Osteocyte (in vitro differentiated cells): ENCODE measurements at regions not wholly inside any gene's neighbourhood (a gene's known extent, or its start where the extent isn't known, plus 50 kb on each side); places are given as distances from the start of the nearest gene placed in this dataset.

Experiments
- DNase-seq: peaks from one replicate; pipeline ENCODE4 v3.0.0; 2021; ENCODE audit warnings: mixed read lengths; ENCODE audit not compliant: unreplicated experiment; ENCODE audit errors: extremely low spot score
- H3K27ac Mint-ChIP-seq: one replicate; pipeline ENCODE4 v1.8.0; 2021; ENCODE audit warnings: mild to moderate bottlenecking, mixed read lengths; ENCODE audit not compliant: unreplicated experiment
- H3K27me3 Mint-ChIP-seq: one replicate; pipeline ENCODE4 v1.8.0; 2021; ENCODE audit warnings: mixed read lengths; ENCODE audit not compliant: unreplicated experiment
- H3K36me3 Mint-ChIP-seq: one replicate; pipeline ENCODE4 v1.8.0; 2021; ENCODE audit warnings: mixed read lengths; ENCODE audit not compliant: unreplicated experiment
- H3K4me1 Mint-ChIP-seq: one replicate; pipeline ENCODE4 v1.8.0; 2021; ENCODE audit warnings: mixed read lengths; ENCODE audit not compliant: unreplicated experiment
- H3K4me3 Mint-ChIP-seq: one replicate; pipeline ENCODE4 v1.8.0; 2021; ENCODE audit warnings: mild to moderate bottlenecking, moderate library complexity, mixed read lengths; ENCODE audit not compliant: unreplicated experiment
- H3K9me3 Mint-ChIP-seq: one replicate; pipeline ENCODE4 v1.8.0; 2021; ENCODE audit warnings: mixed read lengths; ENCODE audit not compliant: unreplicated experiment
- TF ChIP-seq, protein P1 (sequence below): fragments of 200-600 bp; sonication (generic); IDR thresholded peaks from 2 replicates; pipeline ENCODE4 v1.5.0; 2021; ENCODE audit warnings: antibody characterized with exemption, mild to moderate bottlenecking, moderate library complexity

- Mint-ChIP-seq H3K4me1 (peaks cover 7% of the 10 kb centered on the region), H3K27ac (no peak overlapping the region), H3K4me3 (no peak overlapping the region), H3K36me3 (peaks cover 3% of the 10 kb centered on the region), H3K27me3 (peaks cover 61% of the 10 kb centered on the region), H3K9me3 (no peaks in the 10 kb centered on the region)
- DNase-seq: no peak
- TF ChIP-seq, protein P1, sequence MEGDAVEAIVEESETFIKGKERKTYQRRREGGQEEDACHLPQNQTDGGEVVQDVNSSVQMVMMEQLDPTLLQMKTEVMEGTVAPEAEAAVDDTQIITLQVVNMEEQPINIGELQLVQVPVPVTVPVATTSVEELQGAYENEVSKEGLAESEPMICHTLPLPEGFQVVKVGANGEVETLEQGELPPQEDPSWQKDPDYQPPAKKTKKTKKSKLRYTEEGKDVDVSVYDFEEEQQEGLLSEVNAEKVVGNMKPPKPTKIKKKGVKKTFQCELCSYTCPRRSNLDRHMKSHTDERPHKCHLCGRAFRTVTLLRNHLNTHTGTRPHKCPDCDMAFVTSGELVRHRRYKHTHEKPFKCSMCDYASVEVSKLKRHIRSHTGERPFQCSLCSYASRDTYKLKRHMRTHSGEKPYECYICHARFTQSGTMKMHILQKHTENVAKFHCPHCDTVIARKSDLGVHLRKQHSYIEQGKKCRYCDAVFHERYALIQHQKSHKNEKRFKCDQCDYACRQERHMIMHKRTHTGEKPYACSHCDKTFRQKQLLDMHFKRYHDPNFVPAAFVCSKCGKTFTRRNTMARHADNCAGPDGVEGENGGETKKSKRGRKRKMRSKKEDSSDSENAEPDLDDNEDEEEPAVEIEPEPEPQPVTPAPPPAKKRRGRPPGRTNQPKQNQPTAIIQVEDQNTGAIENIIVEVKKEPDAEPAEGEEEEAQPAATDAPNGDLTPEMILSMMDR: no peak
Observed at GRCh38 chr4:144374065-144374464, 233.5 kb upstream of the GYPA start.

- no peak for DNase-seq
- no peaks in the 10 kb centered on the region for H3K4me1 Mint-ChIP-seq
- peaks cover 52% of the 10 kb centered on the region for H3K27me3 Mint-ChIP-seq
- H3K36me3 Mint-ChIP-seq: no peaks in the 10 kb centered on the region
- H3K27ac Mint-ChIP-seq: no peak overlapping the region
- TF ChIP-seq, protein P1: no peak
- no peak overlapping the region for H3K4me3 Mint-ChIP-seq
- H3K9me3 Mint-ChIP-seq: no peaks in the 10 kb centered on the region
Observed at GRCh38 chr4:144376866-144377265, 236.3 kb upstream of the GYPA start.

GRCh38 chr4:144384408-144384807, 243.9 kb upstream of the GYPA start:
- no peak overlapping the region for H3K4me3 Mint-ChIP-seq
- H3K4me1 Mint-ChIP-seq: no peaks in the 10 kb centered on the region
- H3K27ac Mint-ChIP-seq: no peak overlapping the region
- H3K36me3 Mint-ChIP-seq: no peaks in the 10 kb centered on the region
- H3K27me3 Mint-ChIP-seq: peaks cover 14% of the 10 kb centered on the region
- peaks cover 20% of the 10 kb centered on the region for H3K9me3 Mint-ChIP-seq
- DNase-seq: no peak
- TF ChIP-seq, protein P1: no peak

- Mint-ChIP-seq H3K36me3 (no peaks in the 10 kb centered on the region), H3K4me3 (no peak overlapping the region), H3K4me1 (peaks cover 17% of the 10 kb centered on the region), H3K27me3 (peaks cover 30% of the 10 kb centered on the region), H3K9me3 (no peaks in the 10 kb centered on the region), H3K27ac (peak overlapping the region; percentile 28)
- TF ChIP-seq, protein P1: no peak
- no peak for DNase-seq
Observed at GRCh38 chr4:144399927-144400326, 246.0 kb upstream of the HHIP start.

GRCh38 chr4:144402176-144402575, 243.8 kb upstream of the HHIP start:
- DNase-seq: no peak
- Mint-ChIP-seq H3K4me1 (peaks cover 17% of the 10 kb centered on the region), H3K27ac (no peak overlapping the region), H3K9me3 (no peaks in the 10 kb centered on the region), H3K27me3 (peaks cover 47% of the 10 kb centered on the region), H3K36me3 (no peaks in the 10 kb centered on the region), H3K4me3 (no peak overlapping the region)
- TF ChIP-seq, protein P1: no peak
